Left forelimb (tissue), 1 donor: ENCODE measurements at regions not wholly inside any gene's neighbourhood (a gene's known extent, or its start where the extent isn't known, plus 50 kb on each side); places are given as distances from the start of the nearest gene placed in this dataset.
"Not testable (repeated sequence)": the region's sequence is repeated elsewhere in the genome, so short reads cannot be mapped to it uniquely, and the experiment has no call there.

Experiments used
- DNase-seq: peaks from one replicate; pipeline ENCODE4 v3.0.0-alpha.2; 2018; ENCODE audit warnings: low spot score

DNA sequence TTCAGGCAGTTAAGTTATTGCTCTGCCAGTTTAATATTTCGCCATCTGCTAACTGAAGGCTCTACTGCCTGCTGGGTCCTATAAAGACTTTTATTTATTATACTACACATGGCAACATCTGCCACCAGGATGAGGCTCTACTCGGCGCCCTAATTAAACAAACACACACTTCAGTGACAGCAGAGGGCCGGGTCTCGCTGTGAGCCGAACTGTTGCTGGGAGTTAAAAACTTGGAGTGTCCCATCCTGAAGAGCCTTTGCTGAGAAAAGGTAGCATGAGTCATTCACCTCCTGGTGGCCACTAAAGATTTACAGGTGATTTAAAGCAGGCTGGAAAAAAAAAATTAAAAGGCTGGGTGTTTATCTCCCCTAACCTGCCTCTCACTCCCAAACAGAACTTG lies 183.7 kb downstream of the NPIPA8 start:
- DNase-seq = not testable (repeated sequence)

DNA sequence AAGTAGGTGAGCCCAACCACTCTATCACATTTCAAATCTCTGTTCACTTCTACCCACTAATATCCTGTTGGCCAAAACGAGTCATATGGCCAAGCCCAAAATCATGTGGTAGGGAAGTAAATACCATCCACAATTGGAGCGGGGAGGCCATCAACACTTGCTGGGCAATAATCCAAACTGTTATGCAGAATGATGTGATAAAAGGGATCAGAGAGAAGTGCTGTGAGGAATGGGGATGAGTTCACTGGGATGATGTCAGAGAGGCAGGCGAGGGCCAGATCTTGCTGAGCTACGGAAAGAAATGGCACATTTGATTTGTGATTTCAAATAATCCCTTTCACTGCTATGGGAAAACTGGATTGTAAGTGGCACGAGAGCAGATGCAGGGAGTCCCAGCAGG lies 188.4 kb downstream of the NPIPA8 start:
- not testable (repeated sequence) for DNase-seq

DNA sequence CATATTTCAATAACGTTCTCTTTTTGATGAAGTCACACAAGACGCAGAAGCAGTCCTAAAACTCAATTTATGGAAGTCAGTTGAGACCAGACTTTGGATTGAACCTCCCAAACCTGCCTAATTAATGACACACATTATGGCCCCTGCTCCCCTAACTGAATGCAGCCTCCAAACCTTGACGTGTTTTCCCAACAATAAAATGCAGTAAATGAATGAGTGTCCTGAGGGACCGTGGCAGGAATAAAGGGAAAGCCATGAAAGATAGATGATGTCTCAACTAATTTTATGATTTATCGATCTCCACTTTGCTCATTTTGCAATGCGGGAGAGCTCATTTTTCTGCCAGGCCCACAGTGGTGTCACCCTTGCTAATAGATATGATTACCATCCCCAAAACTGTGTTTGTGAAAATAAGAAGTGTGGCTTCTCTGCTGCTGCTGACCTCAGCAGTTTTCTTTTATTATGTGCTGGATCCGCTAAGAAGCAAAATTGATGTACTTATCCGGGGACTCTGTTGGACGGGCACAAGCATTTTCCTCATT lies 189.9 kb downstream of the NPIPA8 start:
- DNase-seq = not testable (repeated sequence)

DNA sequence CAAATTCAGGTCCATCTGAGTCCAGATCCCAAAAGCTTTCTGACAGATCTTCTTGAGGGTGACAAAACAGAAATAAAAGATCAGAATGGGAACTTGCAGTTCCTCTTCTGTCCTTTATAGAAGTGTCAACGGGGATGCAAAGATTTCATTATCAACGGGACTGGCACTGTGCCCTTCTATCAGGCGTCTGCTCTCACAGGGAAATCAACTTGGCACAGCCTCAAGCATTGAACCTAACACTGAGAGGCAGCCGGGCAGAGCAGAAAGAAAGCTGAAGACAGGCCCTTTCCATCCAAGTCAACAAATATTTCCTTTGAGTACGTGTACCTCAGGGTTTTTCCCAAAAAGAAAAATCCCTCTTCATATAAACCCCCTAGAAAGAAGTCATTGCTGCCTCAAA lies 194.5 kb downstream of the NPIPA8 start:
- not testable (repeated sequence) for DNase-seq

DNA sequence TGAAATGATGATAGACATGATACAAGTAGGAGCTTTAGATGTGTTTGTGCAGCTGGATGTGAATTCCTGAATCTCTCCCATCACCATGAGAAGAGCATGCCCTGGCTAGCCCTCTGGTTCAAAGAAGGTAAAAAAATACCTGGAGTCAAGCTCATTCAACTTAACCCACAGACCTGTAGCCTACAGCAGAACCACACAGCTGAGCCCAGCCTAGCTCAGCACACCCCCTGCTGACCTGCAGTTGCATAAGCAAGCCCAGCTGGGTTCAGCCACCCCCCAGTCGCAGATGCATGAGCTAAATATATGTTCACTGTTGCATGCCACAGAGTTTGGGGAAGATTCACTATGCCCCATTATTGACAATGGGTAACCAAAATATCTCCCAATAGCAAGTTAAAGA lies 200.2 kb downstream of the NPIPA8 start:
- DNase-seq = not testable (repeated sequence)

DNA sequence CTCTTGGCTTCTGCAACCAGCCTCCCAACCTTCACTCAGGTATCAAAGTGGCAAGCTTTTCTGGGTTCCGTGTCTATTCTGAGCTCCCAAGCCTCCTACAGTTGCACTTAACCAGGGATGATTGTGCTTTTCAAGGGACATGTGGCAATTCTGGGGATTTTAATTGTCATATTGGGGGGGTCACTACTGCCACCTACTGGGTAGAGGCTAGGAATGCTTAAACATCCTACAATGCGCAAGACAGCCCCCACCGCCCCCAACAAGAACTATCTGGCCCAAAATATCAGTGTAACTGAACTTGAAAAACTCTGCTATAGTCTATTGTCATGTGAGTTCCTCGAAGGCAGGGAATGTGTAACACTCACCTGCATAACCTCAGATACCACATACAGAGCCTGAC lies 201.5 kb downstream of the NPIPA8 start:
- not testable (repeated sequence) for DNase-seq

DNA sequence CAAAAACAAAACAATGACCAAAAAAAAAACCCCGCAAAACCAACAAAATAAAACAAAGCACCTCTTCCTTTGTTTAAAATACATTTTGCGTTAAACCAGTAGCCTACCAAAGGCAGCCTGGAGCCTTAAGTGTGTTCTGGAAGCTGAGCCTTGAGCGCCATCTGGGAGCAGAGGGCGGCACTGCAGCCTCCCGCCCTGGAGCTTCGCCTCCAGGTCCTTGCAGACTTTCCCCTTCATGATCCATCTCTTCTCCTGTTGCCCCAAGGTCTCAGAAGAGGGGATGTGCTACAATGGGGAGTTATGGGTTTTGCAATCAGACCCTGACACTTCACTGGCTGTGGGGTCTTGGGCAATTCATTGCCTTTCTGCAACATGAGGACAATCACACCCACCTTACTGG lies 204.9 kb downstream of the NPIPA8 start:
- not testable (repeated sequence) for DNase-seq

DNA sequence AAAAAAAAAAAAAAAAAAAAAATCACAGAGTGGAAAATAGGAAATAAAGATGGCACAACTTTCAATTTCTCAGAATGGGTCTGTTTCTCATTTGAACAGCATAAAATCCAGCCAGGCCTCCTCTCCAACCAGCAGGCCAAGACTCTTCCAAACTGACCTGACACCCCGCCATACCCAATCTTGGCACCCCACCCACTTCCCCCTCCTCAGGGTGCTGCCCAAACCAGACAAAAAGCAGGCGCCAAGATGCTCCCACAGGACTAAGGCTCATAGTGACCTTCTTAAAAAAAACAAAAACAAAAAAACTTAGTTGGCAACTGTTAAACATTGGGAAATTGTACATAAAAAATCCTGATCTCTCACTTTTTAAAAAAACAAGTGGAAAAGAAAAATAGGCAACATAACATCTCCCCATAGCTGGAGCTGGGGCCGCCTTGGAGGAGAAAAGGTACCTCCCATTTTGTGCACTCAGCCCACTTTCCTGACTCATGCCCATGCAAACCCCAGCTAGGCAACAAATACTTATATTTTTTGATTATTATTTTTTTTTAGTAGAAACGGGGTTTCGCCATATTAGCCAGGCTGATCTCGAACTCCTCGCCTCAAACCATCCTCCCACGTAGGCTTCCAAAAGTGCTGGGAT lies 205.9 kb downstream of the NPIPA8 start:
- not testable (repeated sequence) for DNase-seq

DNA sequence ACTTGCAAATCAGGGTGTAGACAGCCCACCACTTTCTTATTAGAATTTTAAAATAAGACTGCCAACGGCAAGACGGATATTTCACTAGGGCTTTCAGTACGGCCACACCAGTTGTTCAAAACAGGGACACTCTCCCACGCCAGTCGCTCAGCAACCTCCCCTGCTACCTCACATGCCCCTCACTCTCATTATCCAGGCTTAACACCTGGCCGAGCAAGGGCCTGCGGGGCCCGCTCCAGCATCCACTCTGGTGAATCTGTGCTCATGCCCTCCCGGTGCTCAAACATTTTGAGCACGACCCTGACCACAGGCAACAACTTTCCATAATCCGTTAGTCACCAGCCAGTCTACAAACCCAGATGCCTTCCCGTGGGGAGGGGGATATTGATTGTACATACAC lies 209.5 kb downstream of the NPIPA8 start:
- not testable (repeated sequence) for DNase-seq

DNA sequence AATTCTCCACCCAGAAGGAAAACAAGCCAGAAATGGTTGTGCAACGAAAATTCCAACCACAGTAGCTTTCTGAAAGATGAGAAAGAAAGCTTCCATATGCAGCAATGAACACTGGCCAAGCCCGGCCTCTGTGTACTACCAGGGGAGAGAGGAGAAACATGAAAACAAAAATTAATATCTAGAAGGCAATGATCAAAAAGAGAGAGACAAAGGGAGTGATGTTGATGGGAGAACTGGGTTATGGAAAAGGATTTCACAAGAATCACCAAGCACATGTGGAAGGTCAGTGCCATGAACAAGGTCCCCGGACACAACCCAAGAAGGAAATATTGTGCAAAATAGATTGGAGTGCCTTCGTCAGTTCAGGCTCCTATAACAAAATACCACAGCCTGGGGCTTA lies 217.4 kb downstream of the NPIPA8 start:
- not testable (repeated sequence) for DNase-seq

DNA sequence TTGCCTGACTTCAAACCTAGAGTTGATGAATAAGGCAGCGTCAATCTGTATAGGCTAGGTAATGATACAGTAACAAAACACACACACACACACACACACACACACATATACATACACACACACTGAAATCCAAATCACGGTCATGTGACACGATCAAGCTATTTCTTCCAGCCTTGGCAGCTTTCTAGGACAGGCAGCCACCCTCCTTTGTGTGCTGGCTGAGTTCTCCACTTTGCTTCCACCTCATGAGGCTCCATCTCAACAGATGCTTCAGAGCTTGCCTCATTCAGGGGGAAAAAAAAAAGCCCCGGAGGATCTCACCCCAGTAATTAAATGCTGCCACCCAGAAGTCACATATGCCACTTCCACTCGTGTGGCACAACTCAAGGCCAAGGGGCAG lies 217.9 kb downstream of the NPIPA8 start:
- DNase-seq = not testable (repeated sequence)

DNA sequence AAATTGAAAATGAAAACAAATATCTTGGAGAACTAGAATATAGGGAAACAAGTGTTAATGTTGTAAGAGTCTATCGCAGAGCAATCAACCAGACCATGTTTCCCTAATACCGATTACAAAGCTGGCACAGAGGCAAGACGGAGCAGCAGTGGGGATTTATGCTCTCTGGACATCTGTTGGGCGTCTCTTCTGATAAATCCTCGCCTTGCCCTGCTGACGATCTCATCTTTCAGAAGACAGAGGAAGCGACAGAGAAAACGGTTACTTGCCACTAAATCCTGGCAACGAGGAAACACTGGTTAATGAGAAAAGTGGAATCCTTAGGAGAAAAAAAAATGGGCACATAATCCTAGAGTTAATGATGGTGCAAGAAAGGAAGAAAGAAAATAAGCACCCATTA lies 218.5 kb downstream of the NPIPA8 start:
- not testable (repeated sequence) for DNase-seq

DNA sequence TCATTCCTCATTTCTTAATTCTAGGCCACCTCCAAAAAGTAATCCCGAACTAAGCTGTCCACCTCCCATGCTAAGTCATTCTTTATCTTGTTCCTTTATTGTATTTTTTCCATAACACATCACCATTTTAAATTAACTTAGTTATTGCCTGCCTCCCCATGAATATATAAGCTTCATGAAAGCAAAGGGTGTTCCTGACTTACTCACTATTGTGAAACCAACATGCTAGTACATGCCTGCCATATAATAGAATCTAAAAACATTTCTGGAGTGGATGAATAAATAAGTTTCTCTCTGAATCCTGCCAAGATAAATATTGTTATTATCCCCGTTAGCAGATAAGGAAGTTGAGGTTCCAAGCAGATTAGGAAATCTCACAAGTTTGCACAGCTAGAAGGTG lies 232.1 kb downstream of the NPIPA8 start:
- not testable (repeated sequence) for DNase-seq

DNA sequence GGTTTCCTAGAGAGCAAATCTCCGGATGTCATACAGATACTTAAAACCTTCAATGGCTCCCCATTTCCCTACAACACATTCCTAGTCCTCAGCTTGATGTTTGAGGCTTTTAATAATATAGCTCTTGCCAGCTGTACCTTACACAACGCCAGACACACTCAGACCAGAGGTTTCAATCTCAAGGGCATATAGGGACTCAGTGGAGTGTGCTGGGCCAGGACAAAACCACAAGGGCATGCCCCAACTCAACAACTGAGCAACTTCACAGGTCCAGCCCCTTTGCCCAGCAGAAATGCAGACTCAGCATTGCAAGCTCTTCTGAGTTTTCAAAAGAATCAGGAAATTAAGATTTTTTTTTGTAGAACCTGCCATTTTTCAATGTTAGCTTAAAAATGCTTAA lies 235.5 kb downstream of the NPIPA8 start:
- not testable (repeated sequence) for DNase-seq

DNA sequence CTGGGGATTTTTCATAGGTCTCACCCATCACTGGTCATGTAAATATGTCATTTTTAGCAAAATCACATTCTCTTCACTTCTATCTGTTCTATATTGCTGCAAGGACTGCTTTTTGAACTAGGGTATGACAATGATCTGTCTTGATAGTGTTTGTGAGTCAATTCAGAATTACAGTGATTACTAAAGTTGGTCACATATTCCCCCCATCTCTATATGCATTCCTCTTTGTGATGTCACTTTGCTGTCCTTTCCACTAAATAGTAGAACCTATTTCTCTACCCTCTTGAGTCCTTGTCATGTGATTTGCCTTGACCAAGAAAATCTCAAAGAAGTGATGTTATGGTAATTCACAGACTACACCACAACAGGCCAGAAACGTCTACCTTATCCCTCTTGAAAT lies 243.9 kb downstream of the NPIPA8 start:
- not testable (repeated sequence) for DNase-seq

DNA sequence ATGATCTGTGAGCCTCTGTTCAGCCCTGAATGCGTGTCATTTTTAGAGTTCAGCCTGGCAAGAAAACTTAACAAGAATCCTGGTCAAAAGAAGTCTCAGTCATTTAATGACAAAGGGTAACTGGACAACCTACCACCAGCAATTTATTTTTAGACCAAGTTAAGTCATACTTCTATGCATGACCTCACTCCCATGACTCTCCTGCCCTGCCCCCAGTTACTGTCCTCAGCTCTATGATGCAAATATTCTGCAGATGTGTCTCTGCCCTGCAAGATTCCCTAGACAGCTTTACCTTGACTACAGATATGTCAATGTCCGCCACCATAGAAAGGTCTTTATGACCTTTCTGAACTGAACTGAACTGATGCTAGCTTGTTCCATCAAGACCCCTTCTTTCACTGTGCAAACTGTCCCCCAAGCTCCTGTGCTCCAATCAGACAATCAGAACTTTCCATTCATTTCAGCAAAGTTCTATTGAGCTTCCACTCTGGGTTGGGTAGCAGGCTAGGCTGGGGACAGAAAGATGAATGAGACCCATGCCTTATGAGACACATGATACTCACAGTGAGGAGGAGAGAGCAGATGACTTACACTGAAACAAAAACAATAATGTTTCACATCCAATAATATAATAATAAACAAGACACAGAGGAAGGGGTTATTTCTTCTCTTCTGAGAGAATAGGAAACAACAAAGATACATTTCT lies 255.7 kb downstream of the NPIPA8 start:
- DNase-seq = not testable (repeated sequence)

DNA sequence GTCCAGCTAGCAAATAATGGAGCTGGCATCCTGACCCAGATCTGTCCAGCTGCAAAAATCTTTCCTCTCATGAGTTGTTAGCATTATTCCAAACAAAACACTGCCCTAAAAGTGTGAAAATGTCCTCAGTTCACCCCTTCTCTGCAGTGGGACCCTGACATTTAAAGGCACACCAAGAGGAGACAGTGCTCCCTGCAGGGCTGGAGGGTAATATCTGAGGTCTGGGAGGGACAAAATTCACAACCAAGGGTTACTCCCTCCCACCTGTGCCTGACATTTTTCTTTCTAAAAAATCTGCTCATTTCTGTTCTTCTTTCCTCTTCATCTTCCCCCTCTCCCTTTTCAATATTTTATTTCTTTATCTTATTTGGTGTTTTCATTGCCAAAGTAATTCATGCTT lies 258.6 kb downstream of the NPIPA8 start:
- DNase-seq = not testable (repeated sequence)

DNA sequence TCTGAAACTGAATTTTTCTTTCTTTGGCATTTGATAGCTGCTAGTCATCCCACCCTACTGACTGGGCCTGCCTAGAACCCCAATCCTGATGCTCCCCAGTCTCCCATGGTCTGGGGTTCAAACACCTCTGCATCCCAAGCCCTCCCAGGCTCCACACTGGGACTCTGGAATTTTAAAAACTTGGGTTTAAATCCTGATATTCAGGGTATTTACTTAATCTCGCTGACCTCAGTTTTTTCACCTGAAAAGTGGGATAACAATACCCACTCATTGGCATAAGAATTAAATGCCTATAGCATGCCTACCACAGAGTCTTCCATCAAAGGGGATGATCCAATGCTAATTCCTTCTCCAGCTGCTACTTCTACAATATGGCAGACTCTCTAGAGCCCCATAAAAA lies 264.4 kb downstream of the NPIPA8 start:
- DNase-seq = no peak

DNA sequence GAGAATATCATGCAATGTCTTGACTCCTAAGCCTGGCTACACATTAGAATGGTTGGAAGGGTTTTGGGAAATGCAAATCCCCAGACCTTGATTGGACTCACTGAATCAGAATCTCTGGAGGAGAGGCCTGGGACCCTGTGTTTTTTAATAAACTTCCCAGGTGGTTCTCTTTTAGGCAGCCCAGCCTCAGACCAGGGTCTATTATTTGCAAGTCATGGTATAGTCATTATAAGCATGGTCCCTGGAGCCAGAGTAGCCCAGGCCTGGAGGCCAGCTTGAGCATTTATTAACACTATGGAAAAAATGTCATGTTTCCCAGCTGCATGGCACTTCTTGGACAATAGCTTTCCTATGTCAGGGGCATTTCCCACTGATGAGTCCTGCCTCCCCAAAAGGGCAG lies 266.9 kb downstream of the NPIPA8 start:
- DNase-seq = no peak

DNA sequence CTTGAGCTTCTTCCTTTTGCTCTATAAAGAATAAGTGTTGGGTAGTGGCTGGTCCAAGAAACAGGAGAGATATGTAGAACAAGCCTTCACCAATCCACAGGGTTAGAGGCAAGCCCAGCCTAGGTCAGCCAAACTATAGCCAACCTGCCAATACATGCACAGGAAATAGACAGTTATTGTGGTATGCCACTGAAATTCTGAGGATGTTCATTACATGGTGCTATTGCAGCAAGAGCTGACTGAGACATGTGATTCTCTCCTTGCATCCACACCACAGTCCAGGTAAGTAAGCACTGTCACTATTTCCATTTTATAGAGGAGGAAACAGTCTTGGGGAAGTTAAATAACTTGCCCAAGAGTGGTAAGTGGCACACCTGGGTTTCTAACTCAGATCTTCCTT lies 268.1 kb downstream of the NPIPA8 start:
- no peak for DNase-seq

DNA sequence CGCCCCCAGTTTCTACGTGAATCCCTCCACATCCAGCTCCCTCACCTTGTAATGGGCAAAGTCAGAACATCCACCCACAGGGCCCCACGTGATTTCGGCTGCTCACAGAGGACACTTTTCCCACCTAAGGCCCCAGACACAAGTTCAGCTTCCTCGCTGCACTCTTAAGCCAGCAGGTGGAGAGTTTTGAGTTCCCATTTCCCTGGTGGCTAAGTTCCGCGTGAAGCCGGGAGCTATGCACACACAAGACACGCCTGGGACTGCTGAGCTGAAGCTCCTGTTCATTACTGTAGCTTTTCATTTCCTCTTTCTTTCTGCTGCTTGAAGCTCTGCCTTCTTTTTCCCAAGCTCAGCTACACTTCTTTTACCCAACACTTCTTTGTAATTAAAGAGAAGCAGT lies 273.8 kb downstream of the NPIPA8 start:
- no peak for DNase-seq

DNA sequence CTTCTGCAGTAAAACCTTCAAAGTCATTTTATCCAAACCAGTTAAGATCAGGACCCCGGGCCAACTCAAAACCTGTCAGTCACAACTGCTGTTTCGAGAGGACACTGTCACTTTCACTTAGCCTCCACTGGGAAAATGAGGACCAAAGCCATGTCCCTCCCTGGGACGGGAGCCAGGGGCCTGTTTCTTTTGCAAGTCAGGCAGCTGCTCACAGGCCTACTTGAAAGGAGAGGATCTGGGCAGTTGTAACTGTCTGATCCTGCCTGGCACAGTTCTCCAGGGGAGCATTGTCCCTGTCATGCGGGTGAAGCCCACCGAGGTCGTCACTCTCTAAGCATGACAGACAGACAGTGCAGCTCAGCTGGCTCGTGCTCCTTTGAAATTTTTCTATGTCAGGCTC lies 276.2 kb downstream of the NPIPA8 start:
- no peak for DNase-seq

DNA sequence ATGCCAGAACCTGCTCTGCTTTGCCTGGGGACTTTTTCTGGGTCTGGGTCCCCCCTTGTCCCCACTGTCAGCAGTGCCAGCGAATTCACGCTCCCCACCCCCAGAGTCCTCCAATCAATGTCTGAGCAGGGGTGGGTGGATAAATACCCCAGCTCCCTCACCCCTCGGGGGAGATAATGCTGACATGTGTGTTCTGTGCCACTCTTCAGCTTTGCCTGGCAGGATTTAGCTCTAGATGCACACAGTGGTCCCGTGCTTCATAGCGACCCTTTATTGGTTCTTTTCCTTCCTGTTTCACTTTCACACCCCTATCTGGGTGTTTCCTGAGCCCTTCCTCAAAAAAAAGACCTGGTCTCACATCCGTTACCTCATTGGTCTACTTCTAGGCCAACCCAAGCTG lies 277.0 kb downstream of the NPIPA8 start:
- DNase-seq = no peak

DNA sequence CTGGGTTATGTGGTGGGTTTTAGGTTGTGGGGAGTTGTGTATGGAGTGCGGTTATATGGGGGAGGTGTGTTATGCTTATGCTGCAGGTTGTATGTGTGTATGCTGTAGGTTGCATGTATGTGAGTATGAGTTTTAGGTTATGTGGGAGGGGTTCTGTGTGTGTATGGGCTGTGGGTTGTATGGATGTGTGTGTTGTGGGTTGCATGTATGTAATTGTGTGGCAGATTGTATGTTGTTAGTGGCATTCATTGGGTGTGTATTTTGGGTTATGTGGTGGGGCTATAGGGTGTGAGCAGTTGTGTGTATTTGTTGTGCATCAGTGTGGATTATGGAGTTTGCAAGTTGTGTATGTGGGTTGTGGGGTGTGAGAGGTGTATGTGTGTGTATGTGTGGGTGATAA lies 277.4 kb downstream of the NPIPA8 start:
- DNase-seq = no peak
